NCI-H82 treated with DMSO at 0.1 percent for 48 hours (cell line): ENCODE measurements at regions not wholly inside any gene's neighbourhood (a gene's known extent, or its start where the extent isn't known, plus 50 kb on each side); places are given as distances from the start of the nearest gene placed in this dataset.

ENCODE experiments used
- DNase-seq: peaks from one replicate; lab custom pipeline; 2025; ENCODE audit not compliant: unreplicated experiment; lab: John Stamatoyannopoulos, UW

GRCh38 chr12:92003701-92004100, 141.9 kb downstream of the BTG1 start:
- DNase-seq: no peak

GRCh38 chr12:92002673-92003382, 142.8 kb downstream of the BTG1 start:
- no peak for DNase-seq

GRCh38 chr12:92002195-92002649, 143.4 kb downstream of the BTG1 start:
- no peak for DNase-seq

DNA sequence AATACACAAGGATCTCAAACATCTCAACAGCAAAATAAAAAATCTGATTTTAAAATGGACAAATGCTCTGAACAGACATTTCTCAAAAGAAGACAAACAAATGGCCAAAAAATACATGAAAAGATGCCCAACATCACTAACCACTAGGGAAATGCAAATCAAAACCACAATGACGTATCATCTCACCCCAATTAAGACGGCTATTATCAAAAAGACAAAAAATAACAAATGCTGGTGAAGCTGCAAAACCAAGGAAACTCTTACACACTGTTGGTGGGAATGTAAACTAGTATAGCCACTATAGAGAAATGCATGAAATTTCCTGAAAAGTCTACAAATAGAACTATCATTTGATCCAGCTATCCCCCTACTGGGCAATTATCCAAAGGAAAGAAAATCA, 145.0 kb downstream of the BTG1 start:
- DNase-seq: no peak

DNA sequence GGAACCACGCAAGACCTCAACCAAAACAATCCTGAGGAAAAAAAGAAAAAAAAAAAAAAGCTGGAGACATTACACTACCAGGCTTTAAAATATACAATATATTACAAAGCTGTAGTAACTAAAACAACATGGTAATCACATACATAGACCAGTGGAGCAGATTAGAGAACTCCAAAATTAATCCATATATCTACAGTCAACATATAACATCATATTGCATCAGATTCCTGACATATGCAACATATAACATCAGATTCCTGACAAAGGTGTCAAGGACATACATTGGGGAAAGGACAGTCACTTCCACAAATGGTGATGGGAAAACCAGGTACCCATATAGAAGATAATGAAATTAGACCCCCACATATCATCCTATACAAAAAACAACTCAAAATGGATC, 145.8 kb downstream of the BTG1 start:
- DNase-seq: no peak

DNA sequence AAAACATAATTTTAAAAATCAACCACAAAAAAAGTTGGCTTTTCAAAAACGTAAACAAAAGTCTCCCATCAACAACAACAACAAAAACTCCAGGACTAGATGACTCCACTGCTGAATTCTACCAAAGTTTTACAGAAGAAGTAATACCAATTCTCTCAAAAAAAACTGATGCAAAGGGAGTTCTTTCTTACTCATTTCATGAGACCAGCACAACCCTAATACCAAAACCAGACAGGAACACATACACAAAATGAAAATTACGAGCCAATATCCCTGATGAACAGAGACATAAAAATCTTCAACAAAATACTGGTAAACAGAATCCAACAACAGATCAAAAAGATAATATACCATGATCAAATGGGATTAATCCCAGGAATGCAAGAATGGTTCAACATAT, 147.3 kb downstream of the BTG1 start:
- DNase-seq: no peak

DNA sequence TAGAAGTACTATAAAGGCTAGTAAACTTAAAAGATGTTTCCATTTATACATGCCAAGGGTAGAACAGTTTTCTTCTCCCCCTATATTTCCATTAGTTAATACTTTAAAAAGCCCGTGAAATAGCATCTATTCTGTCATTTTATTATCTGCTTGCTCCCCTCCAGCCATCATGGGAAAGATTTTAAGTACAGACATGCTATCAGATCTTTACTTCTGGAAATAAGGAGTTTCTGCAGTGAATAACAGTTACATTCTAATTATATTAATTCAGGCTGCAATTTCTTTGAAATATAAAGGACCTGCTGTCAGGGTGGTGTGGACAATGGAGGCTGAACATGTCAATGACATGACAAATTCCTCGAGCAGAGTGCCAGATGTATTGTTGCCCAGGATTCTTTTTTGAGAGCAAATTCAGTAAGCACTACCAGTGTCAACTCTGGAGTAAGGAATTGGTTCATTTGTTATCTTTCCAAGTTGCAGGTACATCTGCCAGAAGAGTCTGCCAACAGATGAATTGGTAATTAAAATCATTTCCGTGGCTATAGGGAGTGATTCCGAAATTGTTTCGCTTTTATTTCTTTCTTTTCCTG, 151.3 kb downstream of the BTG1 start:
- DNase-seq: no peak

- no peak for DNase-seq
These were observed 152.2 kb downstream of the BTG1 start for GRCh38 chr12:91993287-91994017.

GRCh38 chr12:91991399-91992187, 154.1 kb downstream of the BTG1 start:
- DNase-seq: no peak

GRCh38 chr12:91990525-91990924, 155.1 kb downstream of the BTG1 start:
- no peak for DNase-seq

DNA sequence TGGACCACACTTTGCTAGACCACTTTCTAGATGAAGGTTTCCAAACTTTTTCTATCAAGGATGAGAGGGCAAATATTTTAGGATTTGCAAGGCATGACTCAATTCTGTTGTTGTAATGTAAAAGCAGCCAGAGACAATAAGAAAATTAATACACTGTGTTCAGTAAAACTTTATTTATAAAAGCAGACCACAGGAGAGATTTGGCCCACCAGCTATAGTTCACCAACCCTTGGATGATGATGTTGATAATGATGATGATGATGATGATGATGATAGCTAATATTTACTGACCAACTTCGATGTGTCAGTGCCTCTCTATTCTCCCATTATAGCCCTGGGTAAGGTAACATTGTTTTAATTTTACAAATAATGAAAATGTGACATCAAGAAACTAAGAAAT, 156.5 kb downstream of the BTG1 start:
- DNase-seq: no peak

GRCh38 chr12:91988086-91988923, 157.3 kb downstream of the BTG1 start:
- no peak for DNase-seq

DNA sequence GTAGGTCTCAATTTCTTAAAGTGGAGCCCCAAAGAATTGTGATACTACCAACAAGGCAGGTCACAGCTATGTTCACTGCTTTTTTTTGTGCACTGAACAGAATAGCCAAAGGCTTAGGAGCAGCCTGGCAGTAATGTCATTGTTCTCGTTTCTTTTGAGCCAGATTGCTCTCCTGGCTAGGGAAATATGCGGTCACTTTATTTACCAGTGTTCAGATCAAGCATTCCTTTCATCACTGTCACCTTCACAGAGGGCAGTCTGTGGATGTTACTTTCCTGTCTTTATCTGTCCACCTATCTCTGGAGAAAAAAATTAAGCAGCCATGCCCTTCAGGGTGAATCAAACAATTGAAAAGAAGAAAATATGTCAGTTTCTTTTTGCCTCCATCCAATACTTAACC, 159.6 kb downstream of the BTG1 start:
- no peak for DNase-seq

DNA sequence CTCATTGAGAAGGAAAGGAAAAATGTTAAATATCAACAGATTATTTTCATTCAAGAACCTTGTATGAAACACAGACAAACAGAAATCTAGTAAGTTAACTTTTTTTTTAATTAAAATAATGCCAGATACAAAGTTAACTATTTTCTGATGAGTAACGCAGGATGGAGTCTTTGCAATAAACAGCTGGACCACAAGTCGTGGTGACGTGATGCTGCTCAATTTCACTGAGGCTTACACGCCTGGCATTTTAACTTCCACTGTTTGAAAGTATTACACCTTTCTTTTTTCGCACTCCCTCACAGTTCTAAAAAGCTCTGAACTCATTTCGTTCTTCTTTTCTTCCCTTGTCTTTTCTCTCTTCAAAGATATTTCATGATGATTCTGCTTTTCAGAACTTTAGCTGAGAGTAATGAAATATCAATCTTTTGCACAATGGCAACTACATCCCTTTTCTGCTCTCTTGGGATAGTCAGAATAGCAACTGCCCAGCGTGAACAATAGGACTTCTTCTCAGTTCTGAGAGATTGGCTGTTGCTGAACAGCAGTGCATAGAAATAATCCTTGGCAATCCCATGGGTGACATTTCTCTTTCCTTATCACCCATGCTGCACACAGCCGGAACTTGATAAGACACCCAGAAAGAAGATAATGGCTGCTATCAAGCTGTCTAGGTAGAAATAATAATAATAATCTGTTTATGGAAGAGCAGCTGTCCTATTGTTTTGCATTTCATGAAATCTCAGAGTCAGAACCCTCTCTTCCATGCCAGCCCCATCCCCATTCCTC, 160.5 kb downstream of the BTG1 start:
- no peak for DNase-seq

GRCh38 chr12:91984556-91984955, 161.1 kb downstream of the BTG1 start:
- DNase-seq: no peak

GRCh38 chr12:91983935-91984334, 161.7 kb downstream of the BTG1 start:
- DNase-seq: no peak

GRCh38 chr12:91982946-91983345, 162.7 kb downstream of the BTG1 start:
- DNase-seq: no peak

DNA sequence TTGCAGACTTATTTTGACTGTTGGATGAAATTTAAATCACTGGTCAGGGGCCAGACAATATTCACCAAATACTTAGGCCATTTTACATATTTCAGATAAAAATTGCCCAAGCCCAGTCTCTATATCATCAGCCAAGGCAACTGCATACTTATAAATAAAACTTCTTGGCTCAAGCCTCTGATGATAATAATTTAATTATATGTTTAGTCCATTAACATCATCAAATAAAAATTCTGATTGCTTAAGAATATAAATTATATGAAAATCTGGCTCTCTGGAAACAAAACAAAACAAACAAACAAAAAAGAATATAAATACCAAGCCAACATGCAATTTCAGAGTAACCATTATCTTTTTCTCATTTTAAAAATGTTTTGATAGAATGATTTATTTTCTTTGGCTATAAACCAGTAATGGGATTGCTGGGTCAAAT, 165.2 kb downstream of the BTG1 start:
- no peak for DNase-seq

GRCh38 chr12:91978143-91978542, 167.5 kb downstream of the BTG1 start:
- no peak for DNase-seq

- DNase-seq: no peak
These were observed 169.8 kb downstream of the BTG1 start for GRCh38 chr12:91975891-91976290.
